ENCODE measurements at regions not wholly inside any gene's neighbourhood (a gene's known extent, or its start where the extent isn't known, plus 50 kb on each side); places are given as distances from the start of the nearest gene placed in this dataset.
"Not testable (repeated sequence)": the region's sequence is repeated elsewhere in the genome, so short reads cannot be mapped to it uniquely, and the experiment has no call there.

DNA sequence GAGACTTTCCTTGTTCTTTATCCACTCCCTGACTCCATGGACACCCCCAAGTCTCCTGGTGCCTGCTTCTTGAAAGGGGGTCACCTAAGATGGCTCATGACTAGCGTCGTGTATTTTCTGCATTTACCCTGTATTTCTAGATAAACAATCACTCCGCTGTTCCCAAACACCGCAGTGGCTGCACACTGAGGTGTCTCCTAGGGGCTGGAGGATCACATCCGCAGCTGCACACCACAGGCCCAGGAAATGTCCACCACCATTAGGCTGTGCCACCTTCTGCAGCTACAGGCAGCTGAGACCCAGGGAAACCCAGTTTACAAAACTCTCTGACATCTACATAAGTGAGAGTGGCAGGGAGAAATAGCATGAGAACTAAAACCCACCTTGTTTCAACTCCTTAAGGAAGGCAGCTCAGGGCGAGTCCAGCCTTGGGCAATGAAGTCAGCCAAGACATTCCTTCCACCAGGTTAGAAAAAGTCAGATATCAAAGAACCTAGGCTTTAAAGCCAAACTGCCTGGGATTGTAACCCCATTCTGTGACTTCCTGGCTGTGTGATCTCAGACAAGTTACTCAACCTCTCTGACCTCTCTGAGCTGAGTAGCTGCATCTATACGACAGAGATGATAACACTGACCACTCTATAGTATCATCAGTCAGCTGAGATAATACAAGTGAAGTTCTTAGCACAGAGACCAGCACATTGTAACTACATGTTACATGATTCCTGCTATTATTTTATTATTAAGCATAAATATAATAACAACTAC, 102.2 kb downstream of the SNX5 start:
- H3K27ac ChIP-seq, result no peak overlapping the region
- 91% methylated on average over 7 of the region's 7 CpGs for WGBS, 2 donors
- DNase-seq (no peak), ATAC-seq (ENCODE audit: low FRiP score in 2 of 2) (no peak)
- no peaks in the 10 kb centered on the region for H3K27me3 ChIP-seq
- H3K4me1 ChIP-seq, result peaks cover 9 to 23% (median 13%) of the 10 kb centered on the region in 4 donors
- H3K4me3 ChIP-seq, result no peak overlapping the region
- no peak for TF ChIP-seq POLR2AphosphoS5 (IDR thresholded peaks at IDR 0.05)
- no peaks in the 10 kb centered on the region for H3K9me3 ChIP-seq
- H3K36me3 ChIP-seq, result no peaks in the 10 kb centered on the region

GRCh38 chr20:17863577-17864292, 104.9 kb downstream of the SNX5 start:
- ATAC-seq (ENCODE audit: low FRiP score in 2 of 2) (peak in 1 of 2 donors; percentile 34), DNase-seq (peak in 1 of 2 donors; percentile 34)
- Histone ChIP-seq H3K27me3 (no peaks in the 10 kb centered on the region), H3K4me3 (no peak overlapping the region), H3K27ac (peak overlapping the region in 1 of 4 donors; percentile 17), H3K4me1 (peaks cover 18 to 30% (median 23%) of the 10 kb centered on the region in 4 donors), H3K9me3 (no peaks in the 10 kb centered on the region), H3K36me3 (no peaks in the 10 kb centered on the region)
- 41 to 72% methylated on average over 8 to 11 of the region's 11 CpGs for WGBS, 2 donors
- TF ChIP-seq EP300 (IDR thresholded peaks at IDR 0.05) (no peak), POLR2AphosphoS5 (IDR thresholded peaks at IDR 0.05) (peak; percentile 41 to 48)

DNA sequence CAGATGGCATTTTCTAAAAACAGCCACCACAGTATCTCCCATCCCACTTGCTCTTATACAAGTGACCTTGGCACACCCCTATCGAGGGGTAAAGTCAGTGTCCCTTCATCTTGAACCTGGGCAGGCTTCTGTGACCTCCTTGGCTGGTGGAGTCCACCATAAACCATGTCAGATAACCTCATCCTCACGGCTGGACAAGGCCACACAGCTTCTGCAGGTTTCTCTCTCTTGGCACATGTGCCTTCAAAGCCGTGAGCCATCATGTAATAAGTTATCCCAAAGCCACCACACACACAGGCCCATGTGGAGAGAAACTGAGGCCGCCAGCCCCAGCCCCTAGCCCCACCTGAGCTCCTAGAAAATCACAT, 105.4 kb downstream of the SNX5 start:
- H3K27ac ChIP-seq, result peak overlapping the region in 1 of 4 donors; percentile 17
- no peak for DNase-seq
- H3K9me3 ChIP-seq, result no peaks in the 10 kb centered on the region
- H3K36me3 ChIP-seq, result no peaks in the 10 kb centered on the region
- no peak for ATAC-seq (ENCODE audit: low FRiP score in 2 of 2)
- no peak for TF ChIP-seq POLR2A (IDR thresholded peaks at IDR 0.05)
- TF ChIP-seq, protein P1, sequence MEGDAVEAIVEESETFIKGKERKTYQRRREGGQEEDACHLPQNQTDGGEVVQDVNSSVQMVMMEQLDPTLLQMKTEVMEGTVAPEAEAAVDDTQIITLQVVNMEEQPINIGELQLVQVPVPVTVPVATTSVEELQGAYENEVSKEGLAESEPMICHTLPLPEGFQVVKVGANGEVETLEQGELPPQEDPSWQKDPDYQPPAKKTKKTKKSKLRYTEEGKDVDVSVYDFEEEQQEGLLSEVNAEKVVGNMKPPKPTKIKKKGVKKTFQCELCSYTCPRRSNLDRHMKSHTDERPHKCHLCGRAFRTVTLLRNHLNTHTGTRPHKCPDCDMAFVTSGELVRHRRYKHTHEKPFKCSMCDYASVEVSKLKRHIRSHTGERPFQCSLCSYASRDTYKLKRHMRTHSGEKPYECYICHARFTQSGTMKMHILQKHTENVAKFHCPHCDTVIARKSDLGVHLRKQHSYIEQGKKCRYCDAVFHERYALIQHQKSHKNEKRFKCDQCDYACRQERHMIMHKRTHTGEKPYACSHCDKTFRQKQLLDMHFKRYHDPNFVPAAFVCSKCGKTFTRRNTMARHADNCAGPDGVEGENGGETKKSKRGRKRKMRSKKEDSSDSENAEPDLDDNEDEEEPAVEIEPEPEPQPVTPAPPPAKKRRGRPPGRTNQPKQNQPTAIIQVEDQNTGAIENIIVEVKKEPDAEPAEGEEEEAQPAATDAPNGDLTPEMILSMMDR (IDR thresholded peaks at IDR 0.05), result no peak
- no peak for TF ChIP-seq POLR2AphosphoS5 (IDR thresholded peaks at IDR 0.05)
- no peak for TF ChIP-seq EP300 (IDR thresholded peaks at IDR 0.05)
- 86 to 93% methylated on average over 2 to 4 of the region's 4 CpGs for WGBS, 2 donors
- peaks cover 18 to 31% (median 24%) of the 10 kb centered on the region in 4 donors for H3K4me1 ChIP-seq
- no peak overlapping the region for H3K4me3 ChIP-seq
- H3K27me3 ChIP-seq, result no peaks in the 10 kb centered on the region

GRCh38 chr20:17862171-17862570, 106.4 kb downstream of the SNX5 start:
- H3K9me3 ChIP-seq, result no peaks in the 10 kb centered on the region
- WGBS, 2 donors, result 94 to 100% methylated on average over 1 of the region's 1 CpG
- DNase-seq (no peak), ATAC-seq (ENCODE audit: low FRiP score in 2 of 2) (no peak)
- H3K36me3 ChIP-seq, result no peaks in the 10 kb centered on the region
- H3K27ac ChIP-seq, result no peak overlapping the region
- TF ChIP-seq, protein P1 (IDR thresholded peaks at IDR 0.05), result no peak
- TF ChIP-seq POLR2AphosphoS5 (IDR thresholded peaks at IDR 0.05) (no peak), EP300 (IDR thresholded peaks at IDR 0.05) (no peak), POLR2A (IDR thresholded peaks at IDR 0.05) (no peak)
- H3K27me3 ChIP-seq, result no peaks in the 10 kb centered on the region
- H3K4me3 ChIP-seq, result no peak overlapping the region
- H3K4me1 ChIP-seq, result peaks cover 18 to 31% (median 24%) of the 10 kb centered on the region in 4 donors

DNA sequence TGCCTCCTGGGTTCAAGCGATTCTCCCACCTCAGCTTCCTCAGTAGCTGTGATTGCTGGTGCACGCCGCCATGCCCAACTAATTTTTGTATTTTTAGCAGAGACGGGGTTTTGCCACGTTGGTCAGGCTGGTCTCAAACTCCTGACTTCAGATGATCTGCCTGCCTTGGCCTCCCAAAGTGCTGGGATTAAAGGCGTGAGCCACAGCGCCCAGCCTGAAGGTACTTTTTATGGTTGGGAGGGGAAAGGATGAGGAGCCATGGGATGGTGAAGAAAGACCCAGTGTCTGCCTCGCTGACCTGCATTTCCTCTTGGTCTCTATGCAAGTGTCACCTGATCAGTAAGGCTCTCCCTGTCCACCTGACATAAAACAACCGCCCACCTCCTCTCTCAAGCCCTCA, 107.0 kb downstream of the SNX5 start:
- H3K36me3 ChIP-seq; H3K4me3 ChIP-seq; H3K9me3 ChIP-seq; DNase-seq; H3K27me3 ChIP-seq; H3K27ac ChIP-seq; ATAC-seq (ENCODE audit: low FRiP score in 2 of 2): not testable (repeated sequence)
- 92 to 93% methylated on average over 9 of the region's 9 CpGs for WGBS, 2 donors
- H3K4me1 ChIP-seq, result peaks cover 18 to 31% (median 24%) of the 10 kb centered on the region in 4 donors

DNA sequence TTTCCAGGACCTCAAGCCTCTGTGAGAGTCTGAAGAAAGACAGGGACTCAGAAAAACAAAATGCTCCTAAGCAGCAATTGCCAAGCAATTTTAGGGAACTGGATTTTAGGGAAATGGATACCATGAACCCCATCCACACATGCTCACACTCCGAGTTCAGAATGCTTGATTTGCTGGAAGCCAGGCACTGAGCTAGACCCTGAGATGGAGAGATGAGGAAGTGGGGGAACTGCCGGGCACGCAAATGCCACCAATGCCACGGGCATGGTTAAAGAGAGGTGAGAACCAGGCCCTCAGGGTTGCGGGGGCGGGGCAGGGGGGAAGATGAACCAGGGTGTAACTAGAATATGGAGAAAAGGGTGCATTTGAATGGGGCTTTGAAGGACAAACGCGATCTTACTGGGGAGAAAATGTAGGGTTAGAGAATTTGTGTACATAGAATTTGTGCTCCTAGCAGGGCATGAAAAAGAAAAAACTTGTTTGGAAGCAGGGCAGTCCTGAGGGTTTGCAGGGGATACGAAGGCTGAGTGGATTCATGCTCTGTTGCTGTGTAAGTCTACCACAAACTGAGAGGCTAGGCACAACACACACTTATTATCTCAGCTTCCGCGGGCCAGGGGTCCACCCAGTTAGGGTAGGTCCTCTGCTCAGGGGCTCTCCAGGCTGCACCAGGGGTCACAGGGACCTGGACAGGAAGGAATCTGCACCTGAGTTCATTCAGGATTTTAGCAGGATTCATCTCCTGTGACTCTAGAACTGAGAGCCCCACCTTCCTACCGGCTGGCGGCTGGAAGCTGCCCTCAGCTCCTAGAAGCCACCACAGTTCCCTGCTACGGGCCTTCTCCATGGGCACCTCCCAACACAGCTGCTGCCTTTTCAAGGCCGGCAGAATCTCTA, 108.0 kb downstream of the SNX5 start:
- Histone ChIP-seq H3K4me1 (peaks cover 18 to 31% (median 24%) of the 10 kb centered on the region in 4 donors), H3K4me3 (no peak overlapping the region), H3K27me3 (no peaks in the 10 kb centered on the region), H3K9me3 (no peaks in the 10 kb centered on the region), H3K27ac (no peak overlapping the region), H3K36me3 (no peaks in the 10 kb centered on the region)
- TF ChIP-seq, protein P1 (IDR thresholded peaks at IDR 0.05), result no peak
- TF ChIP-seq POLR2AphosphoS5 (IDR thresholded peaks at IDR 0.05) (no peak), EP300 (IDR thresholded peaks at IDR 0.05) (no peak), POLR2A (IDR thresholded peaks at IDR 0.05) (no peak)
- ATAC-seq (ENCODE audit: low FRiP score in 2 of 2), result peak in 1 of 2 donors; percentile 5
- no peak for DNase-seq
- 85 to 88% methylated on average over 13 to 15 of the region's 15 CpGs for WGBS, 2 donors
